Spleen (tissue), 7 donors: ENCODE measurements at regions not wholly inside any gene's neighbourhood (a gene's known extent, or its start where the extent isn't known, plus 50 kb on each side); places are given as distances from the start of the nearest gene placed in this dataset.

Source experiments
- POLR2A ChIP-seq, 3 donors: fragments of 450-650 bp; IDR thresholded peaks; one replicate each; pipeline ENCODE4 v1.5.1; 2017; ENCODE audit warnings: antibody characterized with exemption in 3 of 3, mild to moderate bottlenecking in 1 of 3
- POLR2AphosphoS5 ChIP-seq, 3 donors: sonication (generic); formaldehyde crosslinking; IDR thresholded peaks; one replicate each; pipeline ENCODE4 v1.5.1; 2017; ENCODE audit warnings: antibody characterized with exemption in 3 of 3
- TF ChIP-seq, protein P1 (sequence below), 11 experiments: fragments of 200-600 bp in 7 of 11; fragments of 450-650 bp in 4 of 11; sonication (generic) in 4 of 11; IDR thresholded peaks in 8 of 11; conservative IDR thresholded peaks in 3 of 11; 1 replicate in 7 of 11; 2 replicates in 4 of 11; pipeline versions ENCODE4 v1.4.0 to v1.8.0; 2016 to 2021; ENCODE audit warnings: antibody characterized with exemption in 11 of 11, inconsistent platforms in 4 of 11, mild to moderate bottlenecking in 1 of 11
- donor health status: DM: no; HTN: no; CAD: no; lungs with moderate emphysema.
- donor health status: DM: no; HTN: no; CAD: no.
- donor health status: DM: no; HTN: no; CAD: no.

DNA sequence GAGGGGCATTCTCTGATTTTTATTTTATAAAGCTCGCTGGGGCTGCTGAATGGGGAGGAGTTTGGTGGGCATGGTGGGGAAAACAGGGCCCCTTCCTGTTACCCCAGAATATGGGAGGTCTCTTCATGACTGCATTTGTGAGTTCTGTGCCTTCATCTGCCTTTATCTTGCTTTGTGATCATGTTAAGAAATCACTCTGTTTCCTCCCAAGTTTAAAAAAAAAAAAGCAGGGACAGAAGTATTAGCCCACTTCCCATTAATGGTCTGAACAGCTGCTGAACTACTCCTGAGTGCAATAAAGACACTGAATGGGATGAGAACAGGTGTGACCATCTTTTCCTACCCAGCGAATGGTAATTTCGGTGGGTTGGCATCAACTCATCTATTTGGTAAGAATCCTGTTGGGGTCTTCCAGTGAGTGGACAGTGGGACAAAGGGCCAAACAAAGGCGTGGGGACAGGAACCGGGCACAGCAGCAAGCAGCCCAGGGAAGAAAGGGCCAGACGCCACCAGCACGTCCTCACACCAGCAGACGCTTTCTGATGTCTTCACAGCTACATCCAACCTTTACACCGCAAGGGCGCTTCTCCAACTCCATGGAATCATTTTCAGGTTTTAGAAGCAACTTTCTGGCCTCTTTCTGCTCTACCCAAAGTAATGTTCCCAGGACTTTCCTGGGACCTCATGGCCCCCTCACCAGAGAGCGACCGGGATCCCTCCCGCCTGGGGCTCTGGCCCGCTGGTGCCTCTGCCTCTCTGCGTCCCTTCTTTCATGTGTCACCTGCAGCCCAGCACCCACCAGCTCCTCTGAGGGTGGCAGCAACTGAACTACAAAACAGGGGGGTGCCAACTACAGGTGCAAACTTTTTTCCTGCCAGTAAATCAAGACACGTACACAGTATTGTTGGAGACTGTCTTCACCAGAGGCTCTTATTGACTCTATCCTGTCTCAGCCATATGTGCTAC, 160.2 kb downstream of the ADSS2 start:
- TF ChIP-seq, protein P1, sequence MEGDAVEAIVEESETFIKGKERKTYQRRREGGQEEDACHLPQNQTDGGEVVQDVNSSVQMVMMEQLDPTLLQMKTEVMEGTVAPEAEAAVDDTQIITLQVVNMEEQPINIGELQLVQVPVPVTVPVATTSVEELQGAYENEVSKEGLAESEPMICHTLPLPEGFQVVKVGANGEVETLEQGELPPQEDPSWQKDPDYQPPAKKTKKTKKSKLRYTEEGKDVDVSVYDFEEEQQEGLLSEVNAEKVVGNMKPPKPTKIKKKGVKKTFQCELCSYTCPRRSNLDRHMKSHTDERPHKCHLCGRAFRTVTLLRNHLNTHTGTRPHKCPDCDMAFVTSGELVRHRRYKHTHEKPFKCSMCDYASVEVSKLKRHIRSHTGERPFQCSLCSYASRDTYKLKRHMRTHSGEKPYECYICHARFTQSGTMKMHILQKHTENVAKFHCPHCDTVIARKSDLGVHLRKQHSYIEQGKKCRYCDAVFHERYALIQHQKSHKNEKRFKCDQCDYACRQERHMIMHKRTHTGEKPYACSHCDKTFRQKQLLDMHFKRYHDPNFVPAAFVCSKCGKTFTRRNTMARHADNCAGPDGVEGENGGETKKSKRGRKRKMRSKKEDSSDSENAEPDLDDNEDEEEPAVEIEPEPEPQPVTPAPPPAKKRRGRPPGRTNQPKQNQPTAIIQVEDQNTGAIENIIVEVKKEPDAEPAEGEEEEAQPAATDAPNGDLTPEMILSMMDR (IDR thresholded peaks at IDR 0.05 in 8 of 11, conservative IDR thresholded peaks at IDR 0.05 in 3 of 11), result no peak
- TF ChIP-seq POLR2AphosphoS5 (IDR thresholded peaks at IDR 0.05) (no peak), POLR2A (IDR thresholded peaks at IDR 0.05) (no peak)
